ENCODE measurements at regions not wholly inside any gene's neighbourhood (a gene's known extent, or its start where the extent isn't known, plus 50 kb on each side); places are given as distances from the start of the nearest gene placed in this dataset.

DNA sequence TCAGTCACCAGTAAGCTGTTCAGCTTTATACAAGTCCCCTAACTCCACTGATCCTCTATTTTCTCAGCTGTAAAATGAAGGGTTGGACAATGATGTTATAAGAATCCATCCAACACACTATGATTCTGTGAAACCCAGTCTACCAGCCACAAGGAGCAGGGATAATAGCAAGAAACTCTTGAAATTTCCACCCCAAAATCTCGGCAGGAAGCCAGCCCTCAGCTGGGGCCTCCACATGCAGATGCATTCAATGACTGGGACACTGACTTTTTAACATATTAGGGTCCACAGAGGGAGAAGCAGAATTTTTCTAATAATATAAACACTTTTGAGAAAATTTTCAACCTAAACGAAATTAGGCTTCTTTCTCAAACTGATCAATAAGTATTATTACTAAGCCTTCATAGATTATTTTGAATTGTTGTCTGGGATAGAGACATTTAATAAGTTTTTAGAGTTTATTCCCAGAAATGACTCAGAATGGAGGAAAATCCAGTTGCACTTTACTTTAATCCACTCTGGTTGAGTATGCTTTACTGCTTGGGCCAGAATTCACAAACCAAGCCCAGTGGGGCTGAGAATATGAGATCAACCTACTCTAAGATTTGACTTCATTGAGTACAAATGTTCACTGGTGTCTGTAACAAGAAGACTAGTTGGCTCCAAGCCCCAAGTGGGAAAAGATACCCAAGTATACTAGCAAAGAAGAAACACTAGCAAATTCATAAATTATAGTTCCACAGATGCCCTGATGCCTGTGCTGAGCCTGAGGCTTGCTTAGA is 168.6 kb downstream of the C7orf25 start:
- no peak overlapping the region for H3K4me3 Mint-ChIP-seq
- H3K9me3 Mint-ChIP-seq: peaks cover 11% of the 10 kb centered on the region

DNA sequence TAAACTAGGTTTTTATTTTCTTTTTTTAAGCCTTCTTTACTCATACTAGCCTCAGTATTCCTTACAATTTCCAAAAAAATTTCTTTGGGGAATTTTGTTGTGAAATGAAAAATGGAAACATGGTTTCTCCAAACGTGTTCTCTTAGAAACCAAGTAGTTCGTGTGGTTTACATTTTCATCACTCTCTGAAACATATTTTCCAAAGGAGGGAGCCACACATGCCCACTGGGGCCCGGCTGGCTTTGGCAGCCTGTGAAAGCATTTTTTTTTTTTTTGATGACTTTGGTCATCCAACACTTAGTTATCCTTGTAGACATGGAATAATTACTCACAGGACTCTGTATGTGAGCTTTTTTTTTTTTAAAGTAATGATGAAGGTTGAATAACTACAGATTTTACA is 169.6 kb downstream of the C7orf25 start:
- H3K4me1 Mint-ChIP-seq: peaks cover 28% of the 10 kb centered on the region
- H3K9me3 Mint-ChIP-seq: peaks cover 11% of the 10 kb centered on the region
- no peak for TF ChIP-seq CTCF (conservative IDR thresholded peaks at IDR 0.05)
- H3K4me3 Mint-ChIP-seq: no peak overlapping the region
- H3K27me3 Mint-ChIP-seq (ENCODE audit: low read depth): no peaks in the 10 kb centered on the region
- H3K27ac Mint-ChIP-seq (ENCODE audit: unreplicated experiment): no peak overlapping the region
- DNase-seq (ENCODE audit: low read depth, low spot score): no peak
- peaks cover 5% of the 10 kb centered on the region for H3K36me3 Mint-ChIP-seq (ENCODE audit: low read depth)

More for the DNA sequence above, 168.6 kb downstream of the C7orf25 start:
- Mint-ChIP-seq H3K27ac (ENCODE audit: unreplicated experiment) (no peak overlapping the region), H3K27me3 (ENCODE audit: low read depth) (no peaks in the 10 kb centered on the region), H3K36me3 (ENCODE audit: low read depth) (peaks cover 3% of the 10 kb centered on the region), H3K4me1 (peaks cover 24% of the 10 kb centered on the region)
- no peak for TF ChIP-seq CTCF (conservative IDR thresholded peaks at IDR 0.05)
- DNase-seq (ENCODE audit: low read depth, low spot score): no peak

- Mint-ChIP-seq H3K36me3 (ENCODE audit: low read depth) (peaks cover 5% of the 10 kb centered on the region), H3K9me3 (peaks cover 12% of the 10 kb centered on the region), H3K27ac (ENCODE audit: unreplicated experiment) (no peak overlapping the region), H3K27me3 (ENCODE audit: low read depth) (no peaks in the 10 kb centered on the region), H3K4me3 (no peak overlapping the region), H3K4me1 (peaks cover 23% of the 10 kb centered on the region)
- TF ChIP-seq CTCF (conservative IDR thresholded peaks at IDR 0.05): no peak
- no peak for DNase-seq (ENCODE audit: low read depth, low spot score)
These were observed 171.5 kb downstream of the C7orf25 start for GRCh38 chr7:42740408-42740807.

GRCh38 chr7:42739638-42740037 is 172.2 kb downstream of the C7orf25 start:
- no peak overlapping the region for H3K4me3 Mint-ChIP-seq
- no peak for TF ChIP-seq CTCF (conservative IDR thresholded peaks at IDR 0.05)
- DNase-seq (ENCODE audit: low read depth, low spot score): no peak
- H3K36me3 Mint-ChIP-seq (ENCODE audit: low read depth): peaks cover 4% of the 10 kb centered on the region
- H3K4me1 Mint-ChIP-seq: peaks cover 17% of the 10 kb centered on the region
- peaks cover 12% of the 10 kb centered on the region for H3K9me3 Mint-ChIP-seq
- H3K27ac Mint-ChIP-seq (ENCODE audit: unreplicated experiment): no peak overlapping the region
- H3K27me3 Mint-ChIP-seq (ENCODE audit: low read depth): no peaks in the 10 kb centered on the region

GRCh38 chr7:42736931-42737330 is 174.9 kb downstream of the C7orf25 start:
- Mint-ChIP-seq H3K27me3 (ENCODE audit: low read depth) (no peaks in the 10 kb centered on the region), H3K9me3 (peaks cover 11% of the 10 kb centered on the region), H3K4me3 (no peak overlapping the region), H3K4me1 (peaks cover 7% of the 10 kb centered on the region), H3K36me3 (ENCODE audit: low read depth) (peaks cover 2% of the 10 kb centered on the region), H3K27ac (ENCODE audit: unreplicated experiment) (no peak overlapping the region)
- DNase-seq (ENCODE audit: low read depth, low spot score): no peak
- TF ChIP-seq CTCF (conservative IDR thresholded peaks at IDR 0.05): peak; percentile 33
